GM12878 (cell line): ENCODE measurements at regions not wholly inside any gene's neighbourhood (a gene's known extent, or its start where the extent isn't known, plus 50 kb on each side); places are given as distances from the start of the nearest gene placed in this dataset.

Experiments used
- CEBPB ChIP-seq, 2 experiments: fragments of 150-350 bp in 1 of 2; IDR thresholded peaks; 2 replicates each; pipeline ENCODE4 v1.6.1; 2012 to 2014; ENCODE audit warnings: low read depth in 2 of 2, low read length in 2 of 2, borderline replicate concordance in 1 of 2, inconsistent platforms in 1 of 2
- CREB1 ChIP-seq: IDR thresholded peaks from 2 replicates; pipeline ENCODE4 v1.6.1; 2012; ENCODE audit warnings: low read depth, mild to moderate bottlenecking, inconsistent platforms
- EP300 ChIP-seq, 2 experiments: fragments of 150-350 bp in 1 of 2; IDR thresholded peaks; 2 replicates each; pipeline ENCODE4 v1.6.1; 2011 to 2012; ENCODE audit warnings: low read depth in 2 of 2, low read length in 2 of 2, borderline replicate concordance in 1 of 2, improper control_type of control experiment in 1 of 2, inconsistent platforms in 1 of 2; ENCODE audit not compliant: control insufficient read depth in 1 of 2
- KAT2A ChIP-seq: conservative IDR thresholded peaks from 2 replicates; pipeline ENCODE4 v1.6.1; 2011; ENCODE audit warnings: low read depth, low read length; ENCODE audit not compliant: control insufficient read depth
- POLR2A ChIP-seq: IDR thresholded peaks from 2 replicates; pipeline ENCODE4 v1.6.1; 2011; ENCODE audit warnings: low read depth, mild to moderate bottlenecking, low read length
- SIN3A ChIP-seq: IDR thresholded peaks from 2 replicates; pipeline ENCODE4 v1.6.1; 2012; ENCODE audit warnings: low read depth, low read length, improper control_type of control experiment
- SIX5 ChIP-seq: IDR thresholded peaks from 2 replicates; pipeline ENCODE4 v1.6.1; 2011; ENCODE audit warnings: mild to moderate bottlenecking, low read depth, low read length, moderate library complexity; ENCODE audit not compliant: severe bottlenecking
- SMC3 ChIP-seq: IDR thresholded peaks from 2 replicates; pipeline ENCODE4 v1.6.1; 2011; ENCODE audit warnings: low read length, improper control_type of control experiment, borderline replicate concordance
- TAF1 ChIP-seq: IDR thresholded peaks from 2 replicates; pipeline ENCODE4 v1.6.1; 2011; ENCODE audit warnings: mild to moderate bottlenecking, low read depth, low read length, borderline replicate concordance
- TCF3 ChIP-seq: IDR thresholded peaks from 2 replicates; pipeline ENCODE4 v1.6.1; 2012; ENCODE audit warnings: low read depth, mild to moderate bottlenecking, low read length, borderline replicate concordance; ENCODE audit not compliant: insufficient read depth
- TF ChIP-seq, protein P1 (sequence below), 3 experiments: IDR thresholded peaks in 2 of 3; conservative IDR thresholded peaks in 1 of 3; 2 replicates each; pipeline ENCODE4 v1.5.1; 2011; ENCODE audit warnings: low read depth in 3 of 3, low read length in 3 of 3, mild to moderate bottlenecking in 3 of 3, control low read depth in 2 of 3, moderate library complexity in 2 of 3, inconsistent platforms in 1 of 3, mixed read lengths in 1 of 3; ENCODE audit not compliant: control insufficient read depth in 2 of 3, insufficient read depth in 1 of 3; ENCODE audit errors: extremely low read depth in 1 of 3
- TF ChIP-seq, protein P2 (sequence below): fragments of 450-650 bp; IDR thresholded peaks from 2 replicates; pipeline ENCODE4 v1.6.1; 2017; ENCODE audit warnings: mild to moderate bottlenecking

DNA sequence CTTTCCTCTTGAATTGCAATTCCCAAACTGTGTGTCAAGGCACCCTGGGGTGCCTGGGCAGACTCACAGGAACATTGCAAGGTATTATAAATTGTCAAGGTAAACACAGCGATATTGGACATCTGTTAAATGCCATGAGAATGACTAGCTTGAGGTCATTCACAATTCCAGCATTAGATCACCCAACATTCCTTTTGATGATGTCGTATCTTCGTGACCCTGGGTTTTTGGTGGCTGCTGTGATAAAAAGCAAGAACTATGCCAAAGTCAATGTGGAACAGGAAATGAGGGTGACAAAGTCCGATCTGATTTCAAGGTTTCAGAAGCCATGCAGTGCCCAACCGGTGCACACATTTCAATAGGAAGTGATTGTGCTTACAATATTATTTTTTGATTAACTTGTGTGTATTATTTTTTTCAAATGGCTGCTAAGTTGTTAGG lies 458.4 kb downstream of the MIAT start:
- TF ChIP-seq, protein P1, sequence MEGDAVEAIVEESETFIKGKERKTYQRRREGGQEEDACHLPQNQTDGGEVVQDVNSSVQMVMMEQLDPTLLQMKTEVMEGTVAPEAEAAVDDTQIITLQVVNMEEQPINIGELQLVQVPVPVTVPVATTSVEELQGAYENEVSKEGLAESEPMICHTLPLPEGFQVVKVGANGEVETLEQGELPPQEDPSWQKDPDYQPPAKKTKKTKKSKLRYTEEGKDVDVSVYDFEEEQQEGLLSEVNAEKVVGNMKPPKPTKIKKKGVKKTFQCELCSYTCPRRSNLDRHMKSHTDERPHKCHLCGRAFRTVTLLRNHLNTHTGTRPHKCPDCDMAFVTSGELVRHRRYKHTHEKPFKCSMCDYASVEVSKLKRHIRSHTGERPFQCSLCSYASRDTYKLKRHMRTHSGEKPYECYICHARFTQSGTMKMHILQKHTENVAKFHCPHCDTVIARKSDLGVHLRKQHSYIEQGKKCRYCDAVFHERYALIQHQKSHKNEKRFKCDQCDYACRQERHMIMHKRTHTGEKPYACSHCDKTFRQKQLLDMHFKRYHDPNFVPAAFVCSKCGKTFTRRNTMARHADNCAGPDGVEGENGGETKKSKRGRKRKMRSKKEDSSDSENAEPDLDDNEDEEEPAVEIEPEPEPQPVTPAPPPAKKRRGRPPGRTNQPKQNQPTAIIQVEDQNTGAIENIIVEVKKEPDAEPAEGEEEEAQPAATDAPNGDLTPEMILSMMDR (IDR thresholded peaks at IDR 0.05 in 2 of 3, conservative IDR thresholded peaks at IDR 0.05 in 1 of 3; ENCODE audit: control insufficient read depth in 2 of 3, extremely low read depth in 1 of 3, insufficient read depth in 1 of 3, low read depth in 3 of 3, low read length in 3 of 3), result no peak
- TF ChIP-seq SMC3 (no peak), EP300 (IDR thresholded peaks at IDR 0.05; ENCODE audit: borderline replicate concordance in 1 of 2, control insufficient read depth in 1 of 2, low read depth in 2 of 2, low read length in 2 of 2) (no peak), KAT2A (no peak), SIX5 (no peak), CEBPB (IDR thresholded peaks at IDR 0.05; ENCODE audit: borderline replicate concordance in 1 of 2, low read depth in 2 of 2, low read length in 2 of 2) (no peak), TCF3 (no peak), POLR2A (no peak), TAF1 (no peak), CREB1 (no peak), SIN3A (no peak)
- TF ChIP-seq, protein P2, sequence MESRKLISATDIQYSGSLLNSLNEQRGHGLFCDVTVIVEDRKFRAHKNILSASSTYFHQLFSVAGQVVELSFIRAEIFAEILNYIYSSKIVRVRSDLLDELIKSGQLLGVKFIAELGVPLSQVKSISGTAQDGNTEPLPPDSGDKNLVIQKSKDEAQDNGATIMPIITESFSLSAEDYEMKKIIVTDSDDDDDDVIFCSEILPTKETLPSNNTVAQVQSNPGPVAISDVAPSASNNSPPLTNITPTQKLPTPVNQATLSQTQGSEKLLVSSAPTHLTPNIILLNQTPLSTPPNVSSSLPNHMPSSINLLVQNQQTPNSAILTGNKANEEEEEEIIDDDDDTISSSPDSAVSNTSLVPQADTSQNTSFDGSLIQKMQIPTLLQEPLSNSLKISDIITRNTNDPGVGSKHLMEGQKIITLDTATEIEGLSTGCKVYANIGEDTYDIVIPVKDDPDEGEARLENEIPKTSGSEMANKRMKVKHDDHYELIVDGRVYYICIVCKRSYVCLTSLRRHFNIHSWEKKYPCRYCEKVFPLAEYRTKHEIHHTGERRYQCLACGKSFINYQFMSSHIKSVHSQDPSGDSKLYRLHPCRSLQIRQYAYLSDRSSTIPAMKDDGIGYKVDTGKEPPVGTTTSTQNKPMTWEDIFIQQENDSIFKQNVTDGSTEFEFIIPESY, result no peak
